GM19468 (cell line): ENCODE measurements at regions not wholly inside any gene's neighbourhood (a gene's known extent, or its start where the extent isn't known, plus 50 kb on each side); places are given as distances from the start of the nearest gene placed in this dataset.
"Not testable (repeated sequence)": the region's sequence is repeated elsewhere in the genome, so short reads cannot be mapped to it uniquely, and the experiment has no call there.

Experiments
- ATAC-seq: cut with Tn5 transposase; IDR thresholded peaks from one replicate; pipeline ENCODE4 v1.9.1; 2021; ENCODE audit warnings: mild to moderate bottlenecking, moderate library complexity, moderate number of reproducible peaks; ENCODE audit not compliant: unreplicated experiment; ENCODE audit errors: extremely low read depth

- ATAC-seq: no peak
These were observed 149.2 kb downstream of the C12orf75 start for GRCh38 chr12:105479710-105480109.

GRCh38 chr12:105480162-105480561 lies 149.7 kb downstream of the C12orf75 start:
- ATAC-seq: no peak

GRCh38 chr12:105481392-105482300 lies 151.2 kb downstream of the C12orf75 start:
- no peak for ATAC-seq

GRCh38 chr12:105482951-105483350 lies 152.5 kb downstream of the C12orf75 start:
- ATAC-seq: no peak

GRCh38 chr12:105483691-105484090 lies 153.2 kb downstream of the C12orf75 start:
- ATAC-seq: no peak

- ATAC-seq: no peak
These were observed 154.9 kb downstream of the C12orf75 start for GRCh38 chr12:105485321-105485910.

- ATAC-seq: no peak
These were observed 155.4 kb downstream of the C12orf75 start for GRCh38 chr12:105485921-105486320.

- no peak for ATAC-seq
These were observed 157.5 kb downstream of the C12orf75 start for GRCh38 chr12:105487963-105488362.

- ATAC-seq: no peak
These were observed 162.4 kb downstream of the C12orf75 start for GRCh38 chr12:105492591-105493545.

GRCh38 chr12:105499205-105499604 lies 168.7 kb downstream of the C12orf75 start:
- no peak for ATAC-seq

GRCh38 chr12:105500676-105501075 lies 170.2 kb downstream of the C12orf75 start:
- ATAC-seq: not testable (repeated sequence)

- ATAC-seq: no peak
These were observed 172.0 kb downstream of the C12orf75 start for GRCh38 chr12:105502426-105502930.

- no peak for ATAC-seq
These were observed 173.1 kb downstream of the C12orf75 start for GRCh38 chr12:105503619-105504018.

- ATAC-seq: no peak
These were observed 173.8 kb downstream of the C12orf75 start for GRCh38 chr12:105504286-105504685.

GRCh38 chr12:105506678-105507310 lies 176.3 kb downstream of the C12orf75 start:
- no peak for ATAC-seq

GRCh38 chr12:105507311-105508038 lies 177.0 kb downstream of the C12orf75 start:
- no peak for ATAC-seq

- no peak for ATAC-seq
These were observed 177.6 kb downstream of the C12orf75 start for GRCh38 chr12:105508096-105508495.

GRCh38 chr12:105510526-105510925 lies 180.0 kb downstream of the C12orf75 start:
- ATAC-seq: no peak

- not testable (repeated sequence) for ATAC-seq
These were observed 182.4 kb downstream of the C12orf75 start for GRCh38 chr12:105512861-105513260.
